GM21360 (cell line): ENCODE measurements at regions not wholly inside any gene's neighbourhood (a gene's known extent, or its start where the extent isn't known, plus 50 kb on each side); places are given as distances from the start of the nearest gene placed in this dataset.
"Not testable (repeated sequence)": the region's sequence is repeated elsewhere in the genome, so short reads cannot be mapped to it uniquely, and the experiment has no call there.

Experiments used
- ATAC-seq: cut with Tn5 transposase; IDR thresholded peaks from one replicate; pipeline ENCODE4 v1.9.1; 2021; ENCODE audit warnings: mild to moderate bottlenecking, moderate library complexity; ENCODE audit not compliant: unreplicated experiment

GRCh38 chr1:200257235-200257634, 152.6 kb downstream of the ZNF281 start:
- ATAC-seq: no peak

- not testable (repeated sequence) for ATAC-seq
Measured at GRCh38 chr1:200254602-200255001, 155.2 kb downstream of the ZNF281 start.

GRCh38 chr1:200253774-200254495, 155.9 kb downstream of the ZNF281 start:
- peak; percentile 67 for ATAC-seq

- no peak for ATAC-seq
Measured at GRCh38 chr1:200252531-200252930, 157.3 kb downstream of the ZNF281 start.

- ATAC-seq: no peak
Measured at GRCh38 chr1:200250469-200250868, 159.4 kb downstream of the ZNF281 start.

GRCh38 chr1:200248541-200248940, 161.3 kb downstream of the ZNF281 start:
- no peak for ATAC-seq

- ATAC-seq: no peak
Measured at GRCh38 chr1:200247518-200247917, 162.3 kb downstream of the ZNF281 start.

- no peak for ATAC-seq
Measured at GRCh38 chr1:200245473-200245872, 164.4 kb downstream of the ZNF281 start.

- no peak for ATAC-seq
Measured at GRCh38 chr1:200243042-200243437, 166.8 kb downstream of the ZNF281 start.

GRCh38 chr1:200242110-200243041, 167.5 kb downstream of the ZNF281 start:
- ATAC-seq: no peak

- ATAC-seq: no peak
Measured at GRCh38 chr1:200240656-200241055, 169.2 kb downstream of the ZNF281 start.

- ATAC-seq: no peak
Measured at GRCh38 chr1:200238311-200238710, 171.5 kb downstream of the ZNF281 start.

- ATAC-seq: no peak
Measured at GRCh38 chr1:200237066-200237465, 172.8 kb downstream of the ZNF281 start.

GRCh38 chr1:200234938-200235337, 174.9 kb downstream of the ZNF281 start:
- ATAC-seq: no peak

GRCh38 chr1:200233393-200233792, 176.4 kb downstream of the ZNF281 start:
- ATAC-seq: no peak

- no peak for ATAC-seq
Measured at GRCh38 chr1:200231787-200232231, 178.0 kb downstream of the ZNF281 start.

- no peak for ATAC-seq
Measured at GRCh38 chr1:200230671-200231070, 179.2 kb downstream of the ZNF281 start.

- ATAC-seq: no peak
Measured at GRCh38 chr1:200228486-200228885, 181.3 kb downstream of the ZNF281 start.

GRCh38 chr1:200228081-200228480, 181.8 kb downstream of the ZNF281 start:
- ATAC-seq: no peak
